ENCODE measurements at regions not wholly inside any gene's neighbourhood (a gene's known extent, or its start where the extent isn't known, plus 50 kb on each side); places are given as distances from the start of the nearest gene placed in this dataset.

- TF ChIP-seq MLX (CRISPR knock-in tag; IDR thresholded peaks at IDR 0.05) = no peak
- Histone ChIP-seq H3K4me2 (ENCODE audit: low read depth, low read length) (no peak overlapping the region), H3K9me3 (ENCODE audit: low read length) (no peaks in the 10 kb centered on the region), H4K20me1 (ENCODE audit: insufficient read depth, low read length) (no peaks in the 10 kb centered on the region), H3K36me3 (replicated peaks in 1 of 2; ENCODE audit: control insufficient read depth in 1 of 2, insufficient read depth in 2 of 2, low read length in 2 of 2) (no peaks in the 10 kb centered on the region), H3K4me3 (replicated peaks in 1 of 3; ENCODE audit: insufficient read depth in 1 of 3, low read depth in 2 of 3, low read length in 3 of 3) (no peak overlapping the region), H3K4me1 (ENCODE audit: insufficient read depth, low read length) (no peaks in the 10 kb centered on the region), H3K27ac (ENCODE audit: extremely low read length, insufficient read depth, low read length) (no peak overlapping the region), H2AFZ (ENCODE audit: low read length) (no peak overlapping the region), H3K9ac (ENCODE audit: insufficient read depth, low read depth, low read length) (no peak overlapping the region), H3K79me2 (ENCODE audit: insufficient read depth, low read length) (no peaks in the 10 kb centered on the region), H3K27me3 (ENCODE audit: control insufficient read depth in 1 of 2, insufficient read depth in 2 of 2, low read length in 2 of 2) (no peaks in the 10 kb centered on the region)
- ATAC-seq (no peak), DNase-seq (ENCODE audit: low spot score) (no peak), FAIRE-seq (no peak)
- intact Hi-C loops (cut with micrococcal nuclease; ENCODE audit: unreplicated experiment) = no loop called here
- no TSS peak for BruUV-seq (replicated peaks)
- POLR2A ChIA-PET = no interaction called here
- CTCF ChIA-PET (ENCODE audit: low intra/inter-chr PET ratio, low total read pairs) = no interaction called here
- in situ Hi-C loops (cut with HindIII; ENCODE audit: extremely low pct_ligation_motif_present, low pct_unique_long_range_greater_than_20kb) = no loop called here
- 0% methylated on average over 1 of the region's 1 CpG for WGBS (ENCODE audit: low lambda C conversion rate)
Measured at GRCh38 chr13:64528838-64529237, 2701.3 kb downstream of the PCDH9 start.

- BruUV-seq (replicated peaks) = no TSS peak
- DNase-seq (ENCODE audit: low spot score) = peak; percentile 1
- ChIA-PET POLR2A (no interaction called here), CTCF (ENCODE audit: low intra/inter-chr PET ratio, low total read pairs) (no interaction called here)
- TF ChIP-seq ZNF224 (CRISPR knock-in tag; IDR thresholded peaks at IDR 0.05) (no peak), PAX8 (CRISPR knock-in tag; IDR thresholded peaks at IDR 0.05; ENCODE audit: borderline replicate concordance) (no peak), ONECUT2 (CRISPR knock-in tag; IDR thresholded peaks at IDR 0.05) (no peak), SMARCC2 (IDR thresholded peaks at IDR 0.05) (no peak), HMGA1 (CRISPR knock-in tag; conservative IDR thresholded peaks at IDR 0.05) (no peak), ZNF558 (CRISPR knock-in tag; IDR thresholded peaks at IDR 0.05; ENCODE audit: borderline replicate concordance) (no peak), AGO2 (optimal IDR thresholded peaks at IDR 0.05; ENCODE audit: low read depth, low read length) (no peak)
- 13% methylated on average over 2 of the region's 2 CpGs for WGBS (ENCODE audit: low lambda C conversion rate)
- in situ Hi-C loops (cut with HindIII; ENCODE audit: extremely low pct_ligation_motif_present, low pct_unique_long_range_greater_than_20kb) (no loop called here), intact Hi-C loops (cut with micrococcal nuclease; ENCODE audit: unreplicated experiment) (no loop called here)
- no peak overlapping the region for H2AFZ ChIP-seq (ENCODE audit: low read length)
- H3K9me3 ChIP-seq (ENCODE audit: low read length) = peaks cover 1% of the 10 kb centered on the region; the same call in 1 of the 2 replicates
- no peaks in the 10 kb centered on the region for H3K27me3 ChIP-seq (ENCODE audit: control insufficient read depth in 1 of 2, insufficient read depth in 2 of 2, low read length in 2 of 2)
- no peak overlapping the region for H3K9ac ChIP-seq (ENCODE audit: insufficient read depth, low read depth, low read length)
- no peak overlapping the region for H3K4me2 ChIP-seq (ENCODE audit: low read depth, low read length)
- no peaks in the 10 kb centered on the region for H3K79me2 ChIP-seq (ENCODE audit: insufficient read depth, low read length)
- no peak for FAIRE-seq
- no peak overlapping the region for H3K4me3 ChIP-seq (replicated peaks in 1 of 3; ENCODE audit: insufficient read depth in 1 of 3, low read depth in 2 of 3, low read length in 3 of 3)
- H4K20me1 ChIP-seq (ENCODE audit: insufficient read depth, low read length) = no peaks in the 10 kb centered on the region
- H3K4me1 ChIP-seq (ENCODE audit: insufficient read depth, low read length) = no peaks in the 10 kb centered on the region
- no peaks in the 10 kb centered on the region for H3K36me3 ChIP-seq (replicated peaks in 1 of 2; ENCODE audit: control insufficient read depth in 1 of 2, insufficient read depth in 2 of 2, low read length in 2 of 2)
- no peak overlapping the region for H3K27ac ChIP-seq (ENCODE audit: extremely low read length, insufficient read depth, low read length)
- ATAC-seq = no peak
Measured at GRCh38 chr13:64527561-64527960, 2702.6 kb downstream of the PCDH9 start.
